NCI-H2107 (cell line): ENCODE measurements at regions not wholly inside any gene's neighbourhood (a gene's known extent, or its start where the extent isn't known, plus 50 kb on each side); places are given as distances from the start of the nearest gene placed in this dataset.
A peak's percentile ranks its signal among the peaks of the same experiment; 100 is the strongest.

Experiments used
- DNase-seq: peaks from one replicate; lab custom pipeline; 2025; lab: John Stamatoyannopoulos, UW

GRCh38 chr14:49464885-49465284 is 121.3 kb downstream of the RPS29 start:
- DNase-seq, result no peak

- no peak for DNase-seq
Measured at GRCh38 chr14:49463146-49463545, 123.0 kb downstream of the RPS29 start.

DNA sequence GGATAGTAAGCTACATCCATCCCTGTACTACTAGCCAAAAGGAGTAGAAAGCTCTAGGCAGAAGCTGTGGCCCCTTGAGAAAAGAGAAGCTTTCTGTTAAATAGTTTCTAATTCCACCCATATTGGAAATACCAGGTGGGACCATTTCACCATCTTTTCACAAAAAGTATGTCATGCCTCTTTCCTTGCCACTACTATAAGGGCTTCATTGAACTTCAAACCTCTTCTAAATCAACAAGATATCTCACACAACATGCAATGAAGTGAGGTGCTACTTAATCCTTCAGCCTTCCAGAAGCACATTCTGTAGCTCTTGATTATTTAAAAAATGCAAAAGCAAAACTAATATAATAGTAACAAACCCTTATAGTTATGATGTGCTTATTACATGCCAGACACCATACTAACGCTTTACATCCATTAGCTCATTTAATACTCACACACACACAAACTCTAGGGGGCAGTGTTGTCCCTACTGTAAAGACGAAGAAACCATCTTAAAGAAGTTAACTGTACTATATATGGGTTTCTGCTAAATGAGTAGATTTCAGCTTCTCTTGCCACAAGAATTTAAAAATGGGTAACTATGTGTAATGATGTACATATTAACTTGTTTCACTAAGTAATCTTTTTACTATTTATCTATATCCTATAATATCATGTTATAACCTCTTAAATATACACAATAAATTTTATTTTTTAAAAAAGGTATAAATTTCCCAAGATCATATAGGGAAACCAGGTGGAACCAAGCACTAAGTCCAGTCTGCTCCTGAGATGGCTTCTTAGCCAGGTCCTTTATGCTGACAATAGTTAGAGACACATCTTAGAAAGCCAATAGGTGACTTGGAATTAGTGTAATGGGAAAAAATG is 124.4 kb downstream of the RPS29 start:
- peak; percentile 18 for DNase-seq

DNA sequence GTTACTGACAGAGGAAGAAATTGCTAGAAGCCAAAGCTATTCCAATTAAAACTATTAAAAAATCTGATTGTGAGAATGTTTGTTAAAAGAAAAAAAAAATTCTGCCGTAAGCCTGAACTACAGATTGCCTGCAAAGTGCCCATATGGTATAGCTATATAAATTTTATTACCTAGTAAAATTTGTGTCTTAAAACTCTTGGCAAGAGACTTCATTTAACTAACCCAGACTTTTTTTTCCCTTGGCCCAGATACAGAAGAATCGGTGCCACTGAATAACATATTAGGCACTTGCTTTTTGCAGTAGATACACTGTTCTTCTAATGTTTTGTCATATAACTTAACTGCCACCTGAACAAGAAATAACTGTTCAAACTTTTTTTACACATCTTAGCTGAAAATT is 125.5 kb downstream of the RPS29 start:
- DNase-seq, result no peak

DNA sequence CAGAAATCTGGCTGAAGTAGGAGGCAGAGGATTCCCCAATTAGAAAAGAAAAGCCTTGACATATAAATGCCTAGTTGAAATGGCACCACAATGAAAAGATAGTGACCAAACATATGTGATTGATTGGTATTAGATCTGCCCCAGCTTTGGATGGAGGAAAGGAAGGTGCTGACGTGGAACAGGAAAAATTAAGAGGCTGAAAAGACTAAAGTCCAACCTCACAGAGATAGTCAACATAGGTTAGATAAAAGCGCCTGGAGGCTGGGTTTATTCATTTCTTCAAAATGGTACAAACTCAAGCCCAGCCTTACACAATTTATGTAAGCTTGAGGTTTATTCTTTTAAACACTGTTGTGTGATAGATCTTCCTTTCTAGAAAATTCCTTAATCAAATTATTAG is 129.6 kb downstream of the RPS29 start:
- DNase-seq, result no peak

DNA sequence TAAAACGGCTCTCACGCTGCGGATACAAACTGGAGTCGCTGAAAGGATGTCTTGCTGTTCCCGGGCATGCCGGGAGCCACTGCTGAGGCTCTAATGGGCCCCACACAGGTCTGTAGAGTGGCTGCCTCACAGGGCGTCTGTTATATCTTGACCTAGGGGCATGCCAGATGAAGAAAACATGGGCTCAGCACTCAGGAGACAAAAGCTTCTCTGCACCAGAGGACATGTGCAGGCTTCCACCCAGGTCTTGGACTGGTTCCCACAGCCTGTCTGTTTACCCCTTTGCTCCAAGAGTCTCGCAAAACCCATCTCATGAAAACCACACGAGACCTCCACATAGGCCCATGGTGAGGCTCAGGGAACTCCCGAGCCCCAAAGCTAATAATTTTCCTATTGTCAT is 134.2 kb downstream of the RPS29 start:
- DNase-seq, result no peak

- no peak for DNase-seq
Measured at GRCh38 chr14:49449749-49450148, 136.4 kb downstream of the RPS29 start.

GRCh38 chr14:49447540-49448107 is 138.6 kb downstream of the RPS29 start:
- no peak for DNase-seq

GRCh38 chr14:49446801-49447200 is 139.4 kb downstream of the RPS29 start:
- no peak for DNase-seq

GRCh38 chr14:49438256-49438770 is 147.9 kb downstream of the RPS29 start:
- DNase-seq, result no peak

DNA sequence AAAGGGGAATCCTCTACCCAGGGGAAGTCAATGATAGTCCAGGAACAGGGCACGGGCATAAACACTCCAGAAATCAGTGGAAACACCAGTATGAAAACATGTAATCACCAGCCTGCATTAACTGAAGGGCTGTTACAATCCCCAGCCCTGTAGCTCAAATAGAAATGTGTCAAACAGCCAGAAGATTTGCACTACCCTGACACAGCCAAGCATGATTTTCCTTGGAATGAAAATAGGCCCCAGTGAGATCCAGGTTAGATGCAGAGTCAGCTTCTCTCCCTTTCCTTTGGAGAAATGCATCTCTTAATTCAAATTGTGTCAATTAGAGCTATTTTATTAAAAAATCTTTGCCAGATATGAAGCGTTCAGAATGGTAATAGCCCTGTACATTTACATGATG is 158.1 kb downstream of the RPS29 start:
- DNase-seq, result no peak

DNA sequence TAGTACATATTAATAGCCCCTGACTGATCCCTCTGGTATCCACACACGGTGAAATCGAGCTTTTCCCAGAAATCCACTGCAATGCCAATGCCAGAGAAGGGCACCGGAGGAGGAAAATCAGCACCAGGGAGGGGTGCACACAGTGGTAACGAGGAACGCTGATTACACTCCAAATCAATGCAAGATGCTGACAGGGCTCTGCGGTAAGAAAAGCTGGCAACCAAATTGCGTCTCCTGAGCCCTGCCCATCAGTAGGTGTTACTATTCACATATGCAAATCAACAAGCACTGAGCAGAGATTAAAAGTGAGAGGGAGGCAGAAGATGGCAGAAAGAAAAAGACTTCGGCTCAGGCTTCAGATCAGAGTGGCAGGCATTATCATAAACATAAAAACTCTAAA is 159.1 kb downstream of the RPS29 start:
- no peak for DNase-seq

- DNase-seq, result no peak
Measured at GRCh38 chr14:49425921-49426320, 160.3 kb downstream of the RPS29 start.

- DNase-seq, result no peak
Measured at GRCh38 chr14:49424436-49425331, 161.5 kb downstream of the RPS29 start.

DNA sequence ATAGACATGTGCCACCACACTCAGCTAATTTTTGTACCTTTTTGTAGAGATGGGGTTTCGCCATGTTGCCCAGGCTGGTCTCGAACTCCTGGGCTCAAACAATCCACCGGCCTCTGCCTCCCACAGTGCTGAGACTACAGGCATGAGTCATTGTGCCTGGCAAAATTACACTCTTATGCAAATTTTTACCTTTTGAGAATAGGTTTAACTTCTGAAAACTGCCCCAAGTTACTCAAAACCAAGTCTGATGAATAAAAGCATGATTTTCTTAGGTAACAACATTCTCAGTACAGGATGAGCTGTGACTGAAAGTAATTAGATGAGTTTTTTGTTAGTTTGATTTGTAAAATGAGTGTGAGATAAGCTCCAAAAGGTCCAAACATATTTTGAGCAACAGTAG is 166.0 kb downstream of the RPS29 start:
- no peak for DNase-seq

DNA sequence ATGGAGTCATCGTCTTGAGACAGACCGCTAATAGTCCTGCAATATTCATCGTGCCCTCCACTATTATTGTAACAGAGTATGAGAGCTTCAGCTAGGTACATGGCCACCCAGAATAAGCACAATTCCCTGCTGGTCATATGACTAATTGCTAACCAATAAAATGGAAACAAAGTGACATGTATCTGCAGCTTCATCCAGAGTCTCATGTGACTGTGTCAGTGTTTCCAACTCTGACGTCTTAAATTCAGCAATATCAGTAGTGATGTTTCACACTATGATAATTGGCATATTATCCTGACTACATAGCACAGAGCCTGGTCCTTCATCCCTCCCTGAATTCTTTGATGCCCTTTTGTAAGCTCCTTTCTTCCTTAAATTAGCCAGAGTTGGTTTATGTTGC is 167.4 kb downstream of the RPS29 start:
- no peak for DNase-seq

GRCh38 chr14:49417790-49418189 is 168.4 kb downstream of the RPS29 start:
- DNase-seq, result no peak

DNA sequence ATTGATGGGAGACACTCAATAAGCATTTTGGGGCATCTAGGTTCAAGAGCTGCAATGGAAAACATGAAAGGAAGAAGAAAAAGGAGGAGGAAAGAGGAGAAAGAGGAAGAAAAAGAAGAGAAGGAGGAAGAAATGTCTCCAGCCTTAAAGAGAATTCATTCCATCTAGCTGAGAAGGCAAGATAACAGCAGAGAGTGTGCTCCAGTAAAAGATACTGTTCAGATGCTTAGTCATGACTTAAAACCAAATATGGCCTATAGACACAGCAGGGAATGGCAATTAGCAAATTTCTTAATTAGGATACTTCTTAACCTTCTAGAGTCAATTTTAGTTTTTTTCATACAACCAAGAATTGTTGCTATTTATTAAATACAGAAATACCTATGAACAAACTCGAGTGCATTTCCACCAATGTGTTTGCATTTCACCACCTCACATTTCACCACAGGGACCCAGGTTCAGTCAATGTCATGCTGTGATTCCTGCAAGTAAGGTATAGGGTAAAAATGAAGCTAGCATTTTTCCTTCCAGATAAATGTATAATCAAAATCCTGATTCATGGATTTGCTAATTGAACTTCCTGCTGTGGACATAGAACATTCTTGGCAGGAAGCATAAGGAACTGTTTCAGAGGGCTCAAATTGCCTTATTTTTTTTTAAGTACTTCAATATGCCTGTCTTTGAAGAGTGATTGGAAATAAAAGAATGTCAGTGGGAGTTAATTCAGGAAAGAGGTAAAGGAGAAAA is 177.8 kb downstream of the RPS29 start:
- DNase-seq, result no peak

- DNase-seq, result no peak
Measured at GRCh38 chr14:49405291-49405690, 180.9 kb downstream of the RPS29 start.

DNA sequence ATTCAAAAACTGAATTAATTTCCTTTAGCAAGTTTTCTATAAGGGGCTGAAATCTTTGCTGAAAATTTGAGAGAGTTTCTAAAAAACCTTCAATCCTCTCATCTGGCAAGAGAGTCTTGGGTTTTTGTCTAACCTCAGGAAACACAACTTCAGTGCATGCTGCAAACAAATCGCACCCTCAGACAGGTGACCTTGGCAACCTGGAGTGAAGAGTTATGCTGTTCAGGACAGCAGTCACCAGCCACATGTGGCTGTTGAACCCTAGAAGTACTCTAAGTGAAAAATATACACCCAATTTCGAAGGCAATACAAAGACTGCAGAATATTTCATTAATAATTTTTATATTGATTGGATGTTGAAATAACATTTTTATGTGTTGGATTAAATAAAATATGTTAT is 184.8 kb downstream of the RPS29 start:
- no peak for DNase-seq

DNA sequence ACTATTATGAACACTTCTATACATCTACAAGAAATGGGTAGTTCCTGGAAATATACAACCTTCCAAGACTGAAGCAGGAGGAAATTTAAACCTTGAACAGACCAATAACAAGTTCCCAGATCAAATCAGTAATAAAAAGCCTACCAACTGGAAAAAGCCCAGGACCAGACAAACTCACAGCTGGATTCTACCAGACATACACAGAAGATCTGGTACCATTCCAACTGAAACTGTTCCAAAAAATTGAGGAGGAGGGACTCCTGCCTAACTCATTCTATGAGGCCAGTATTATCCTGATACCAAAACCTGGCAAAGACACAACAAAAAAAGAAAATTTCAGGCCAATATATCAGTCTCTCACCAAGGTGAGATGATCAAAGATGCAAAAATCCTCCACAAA is 189.4 kb downstream of the RPS29 start:
- DNase-seq, result no peak

- DNase-seq, result no peak
Measured at GRCh38 chr14:49381778-49382177, 204.4 kb downstream of the RPS29 start.
